SK-N-SH treated with all-trans-retinoic acid at 6 μM for 48 hours (cell line): ENCODE measurements at regions not wholly inside any gene's neighbourhood (a gene's known extent, or its start where the extent isn't known, plus 50 kb on each side); places are given as distances from the start of the nearest gene placed in this dataset.

ENCODE experiments used
- BACH2 ChIP-seq: fragments of 250-450 bp; sonication (Bioruptor Pico); IDR thresholded peaks from 2 replicates; pipeline ENCODE4 v1.9.0; 2021; ENCODE audit warnings: mild to moderate bottlenecking, borderline replicate concordance
- CSRNP3 ChIP-seq: fragments of 250-450 bp; sonication (Bioruptor Pico); IDR thresholded peaks from 2 replicates; pipeline ENCODE4 v1.5.1; 2021; ENCODE audit warnings: mild to moderate bottlenecking, moderate library complexity
- OSR1 ChIP-seq: fragments of 250-450 bp; sonication (Bioruptor Pico); IDR thresholded peaks from 2 replicates; pipeline ENCODE4 v1.8.0; 2022; ENCODE audit warnings: moderate library complexity, mild to moderate bottlenecking, inconsistent platforms
- TF ChIP-seq, protein P1 (sequence below): fragments of 250-450 bp; sonication (Bioruptor Pico); IDR thresholded peaks from 2 replicates; pipeline ENCODE4 v1.8.0; 2020; ENCODE audit warnings: mild to moderate bottlenecking, moderate library complexity, borderline replicate concordance
- TF ChIP-seq, protein P2 (sequence below): fragments of 250-450 bp; sonication (Bioruptor Pico); IDR thresholded peaks from 2 replicates; pipeline ENCODE4 v1.5.1; 2020; ENCODE audit warnings: low read depth, mild to moderate bottlenecking, moderate library complexity

- TF ChIP-seq OSR1 (CRISPR knock-in tag) (no peak), CSRNP3 (no peak), BACH2 (CRISPR knock-in tag) (no peak)
- TF ChIP-seq, protein P1, sequence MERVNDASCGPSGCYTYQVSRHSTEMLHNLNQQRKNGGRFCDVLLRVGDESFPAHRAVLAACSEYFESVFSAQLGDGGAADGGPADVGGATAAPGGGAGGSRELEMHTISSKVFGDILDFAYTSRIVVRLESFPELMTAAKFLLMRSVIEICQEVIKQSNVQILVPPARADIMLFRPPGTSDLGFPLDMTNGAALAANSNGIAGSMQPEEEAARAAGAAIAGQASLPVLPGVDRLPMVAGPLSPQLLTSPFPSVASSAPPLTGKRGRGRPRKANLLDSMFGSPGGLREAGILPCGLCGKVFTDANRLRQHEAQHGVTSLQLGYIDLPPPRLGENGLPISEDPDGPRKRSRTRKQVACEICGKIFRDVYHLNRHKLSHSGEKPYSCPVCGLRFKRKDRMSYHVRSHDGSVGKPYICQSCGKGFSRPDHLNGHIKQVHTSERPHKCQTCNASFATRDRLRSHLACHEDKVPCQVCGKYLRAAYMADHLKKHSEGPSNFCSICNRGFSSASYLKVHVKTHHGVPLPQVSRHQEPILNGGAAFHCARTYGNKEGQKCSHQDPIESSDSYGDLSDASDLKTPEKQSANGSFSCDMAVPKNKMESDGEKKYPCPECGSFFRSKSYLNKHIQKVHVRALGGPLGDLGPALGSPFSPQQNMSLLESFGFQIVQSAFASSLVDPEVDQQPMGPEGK (CRISPR knock-in tag) = no peak
- TF ChIP-seq, protein P2, sequence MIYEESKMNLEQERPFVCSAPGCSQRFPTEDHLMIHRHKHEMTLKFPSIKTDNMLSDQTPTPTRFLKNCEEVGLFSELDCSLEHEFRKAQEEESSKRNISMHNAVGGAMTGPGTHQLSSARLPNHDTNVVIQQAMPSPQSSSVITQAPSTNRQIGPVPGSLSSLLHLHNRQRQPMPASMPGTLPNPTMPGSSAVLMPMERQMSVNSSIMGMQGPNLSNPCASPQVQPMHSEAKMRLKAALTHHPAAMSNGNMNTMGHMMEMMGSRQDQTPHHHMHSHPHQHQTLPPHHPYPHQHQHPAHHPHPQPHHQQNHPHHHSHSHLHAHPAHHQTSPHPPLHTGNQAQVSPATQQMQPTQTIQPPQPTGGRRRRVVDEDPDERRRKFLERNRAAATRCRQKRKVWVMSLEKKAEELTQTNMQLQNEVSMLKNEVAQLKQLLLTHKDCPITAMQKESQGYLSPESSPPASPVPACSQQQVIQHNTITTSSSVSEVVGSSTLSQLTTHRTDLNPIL (CRISPR knock-in tag) = no peak
These were observed 95.9 kb upstream of the DDHD1 start for GRCh38 chr14:53249059-53249458.
